Omental fat pad (tissue), 3 donors: ENCODE measurements at regions not wholly inside any gene's neighbourhood (a gene's known extent, or its start where the extent isn't known, plus 50 kb on each side); places are given as distances from the start of the nearest gene placed in this dataset.

Source experiments
- ATAC-seq: fragments of 150-250 bp; one replicate; pipeline ENCODE4 v1.9.1; 2016; ENCODE audit warnings: mild to moderate bottlenecking, moderate library complexity; ENCODE audit not compliant: low FRiP score
- DNase-seq: peaks from one replicate; pipeline ENCODE4 v3.0.0-alpha.2; 2019; ENCODE audit warnings: low spot score
- CTCF ChIP-seq, 3 donors: fragments of 450-650 bp; IDR thresholded peaks; one replicate each; pipeline ENCODE4 v1.5.1; 2016 to 2017; ENCODE audit warnings: antibody characterized with exemption in 3 of 3, mild to moderate bottlenecking in 3 of 3, moderate library complexity in 2 of 3

- ATAC-seq (no peak), DNase-seq (no peak)
- no peak for TF ChIP-seq CTCF (IDR thresholded peaks at IDR 0.05)
These were observed 222.3 kb upstream of the ZC3H15 start for GRCh38 chr2:186263673-186264250.

GRCh38 chr2:186269536-186269935, 216.5 kb upstream of the ZC3H15 start:
- TF ChIP-seq CTCF (IDR thresholded peaks at IDR 0.05): no peak
- DNase-seq (no peak), ATAC-seq (no peak)

- TF ChIP-seq CTCF (IDR thresholded peaks at IDR 0.05): no peak
- DNase-seq: no peak
- ATAC-seq: no peak
These were observed 212.1 kb upstream of the ZC3H15 start for GRCh38 chr2:186273953-186274352.

GRCh38 chr2:186274936-186275575, 211.0 kb upstream of the ZC3H15 start:
- DNase-seq (no peak), ATAC-seq (no peak)
- no peak for TF ChIP-seq CTCF (IDR thresholded peaks at IDR 0.05)

- TF ChIP-seq CTCF (IDR thresholded peaks at IDR 0.05): no peak
- ATAC-seq: no peak
These were observed 209.2 kb upstream of the ZC3H15 start for GRCh38 chr2:186276909-186277308.

GRCh38 chr2:186281726-186282125, 204.3 kb upstream of the ZC3H15 start:
- ATAC-seq (no peak), DNase-seq (no peak)
- no peak for TF ChIP-seq CTCF (IDR thresholded peaks at IDR 0.05)

More at GRCh38 chr2:186276909-186277308, 209.2 kb upstream of the ZC3H15 start:
- DNase-seq: no peak

GRCh38 chr2:186294248-186294888, 191.7 kb upstream of the ZC3H15 start:
- DNase-seq (no peak), ATAC-seq (no peak)
- TF ChIP-seq CTCF (IDR thresholded peaks at IDR 0.05): no peak
